Stomach smooth muscle (tissue), 2 donors: ENCODE measurements at regions not wholly inside any gene's neighbourhood (a gene's known extent, or its start where the extent isn't known, plus 50 kb on each side); places are given as distances from the start of the nearest gene placed in this dataset.

ENCODE experiments used
- H3K27ac ChIP-seq: one replicate; pipeline ENCODE4 v1.7.0; 2013; ENCODE audit warnings: mild to moderate bottlenecking, low read length, inconsistent platforms
- H3K27me3 ChIP-seq, 2 donors: one replicate each; pipeline ENCODE4 v1.7.0; 2013; ENCODE audit warnings: low read length in 2 of 2; ENCODE audit not compliant: insufficient read depth in 2 of 2, control insufficient read depth in 1 of 2
- H3K36me3 ChIP-seq, 2 donors: one replicate each; pipeline ENCODE4 v1.7.0; 2013; ENCODE audit warnings: low read length in 2 of 2; ENCODE audit not compliant: control insufficient read depth in 2 of 2, insufficient read depth in 2 of 2
- H3K4me1 ChIP-seq: one replicate; pipeline ENCODE4 v1.7.0; 2013; ENCODE audit warnings: low read length; ENCODE audit not compliant: control insufficient read depth, insufficient read depth
- H3K4me3 ChIP-seq, 2 donors: one replicate each; pipeline ENCODE4 v1.7.0; 2013; ENCODE audit warnings: low read length in 2 of 2
- H3K9ac ChIP-seq, 2 donors: one replicate each; pipeline ENCODE4 v1.7.0; 2013; ENCODE audit warnings: low read length in 2 of 2, mild to moderate bottlenecking in 1 of 2
- H3K9me3 ChIP-seq, 2 donors: one replicate each; pipeline ENCODE4 v1.7.0; 2013; ENCODE audit warnings: low read length in 2 of 2; ENCODE audit not compliant: control insufficient read depth in 2 of 2
- donor health status: healthy.
- donor health status: Pancreatic carcinoma.

GRCh38 chr3:102083473-102083872, 234.2 kb downstream of the NFKBIZ start:
- H3K9ac ChIP-seq: no peak overlapping the region
- H3K27me3 ChIP-seq: no peaks in the 10 kb centered on the region
- no peak overlapping the region for H3K27ac ChIP-seq
- H3K4me3 ChIP-seq: no peak overlapping the region
- no peaks in the 10 kb centered on the region for H3K36me3 ChIP-seq
- H3K9me3 ChIP-seq: no peaks in the 10 kb centered on the region
- no peaks in the 10 kb centered on the region for H3K4me1 ChIP-seq

GRCh38 chr3:102084006-102084405, 234.7 kb downstream of the NFKBIZ start:
- Histone ChIP-seq H3K27ac (no peak overlapping the region), H3K36me3 (no peaks in the 10 kb centered on the region), H3K9me3 (no peaks in the 10 kb centered on the region), H3K4me3 (no peak overlapping the region), H3K9ac (no peak overlapping the region), H3K4me1 (no peaks in the 10 kb centered on the region), H3K27me3 (no peaks in the 10 kb centered on the region)

- H3K4me1 ChIP-seq: no peaks in the 10 kb centered on the region
- no peaks in the 10 kb centered on the region for H3K9me3 ChIP-seq
- no peak overlapping the region for H3K9ac ChIP-seq
- no peaks in the 10 kb centered on the region for H3K36me3 ChIP-seq
- H3K4me3 ChIP-seq: no peak overlapping the region
- no peak overlapping the region for H3K27ac ChIP-seq
- no peaks in the 10 kb centered on the region for H3K27me3 ChIP-seq
Measured at GRCh38 chr3:102084704-102085103, 235.4 kb downstream of the NFKBIZ start.

- no peaks in the 10 kb centered on the region for H3K9me3 ChIP-seq
- no peak overlapping the region for H3K27ac ChIP-seq
- H3K4me1 ChIP-seq: peaks cover 5% of the 10 kb centered on the region
Measured at GRCh38 chr3:102085431-102086176, 236.3 kb downstream of the NFKBIZ start.

GRCh38 chr3:102087236-102087635, 237.9 kb downstream of the NFKBIZ start:
- Histone ChIP-seq H3K4me3 (no peak overlapping the region), H3K27me3 (no peaks in the 10 kb centered on the region), H3K9ac (no peak overlapping the region), H3K36me3 (no peaks in the 10 kb centered on the region), H3K9me3 (no peaks in the 10 kb centered on the region), H3K27ac (no peak overlapping the region), H3K4me1 (peaks cover 5% of the 10 kb centered on the region)

More at GRCh38 chr3:102085431-102086176, 236.3 kb downstream of the NFKBIZ start:
- H3K4me3 ChIP-seq: no peak overlapping the region
- no peaks in the 10 kb centered on the region for H3K36me3 ChIP-seq
- no peak overlapping the region for H3K9ac ChIP-seq
- no peaks in the 10 kb centered on the region for H3K27me3 ChIP-seq

- no peaks in the 10 kb centered on the region for H3K27me3 ChIP-seq
- no peak overlapping the region for H3K27ac ChIP-seq
- H3K36me3 ChIP-seq: no peaks in the 10 kb centered on the region
Measured at GRCh38 chr3:102089239-102089638, 239.9 kb downstream of the NFKBIZ start.

GRCh38 chr3:102089904-102090720, 240.8 kb downstream of the NFKBIZ start:
- Histone ChIP-seq H3K4me3 (no peak overlapping the region), H3K4me1 (peaks cover 5% of the 10 kb centered on the region), H3K9me3 (no peaks in the 10 kb centered on the region), H3K9ac (no peak overlapping the region), H3K36me3 (no peaks in the 10 kb centered on the region), H3K27ac (no peak overlapping the region), H3K27me3 (no peaks in the 10 kb centered on the region)

More at GRCh38 chr3:102089239-102089638, 239.9 kb downstream of the NFKBIZ start:
- H3K4me3 ChIP-seq: no peak overlapping the region
- H3K9me3 ChIP-seq: no peaks in the 10 kb centered on the region
- H3K4me1 ChIP-seq: peaks cover 5% of the 10 kb centered on the region
- H3K9ac ChIP-seq: no peak overlapping the region

GRCh38 chr3:102090721-102091045, 241.4 kb downstream of the NFKBIZ start:
- Histone ChIP-seq H3K9me3 (no peaks in the 10 kb centered on the region), H3K9ac (no peak overlapping the region), H3K27me3 (no peaks in the 10 kb centered on the region), H3K36me3 (no peaks in the 10 kb centered on the region), H3K4me3 (no peak overlapping the region), H3K4me1 (peaks cover 8% of the 10 kb centered on the region), H3K27ac (no peak overlapping the region)

- H3K4me1 ChIP-seq: peaks cover 8% of the 10 kb centered on the region
Measured at GRCh38 chr3:102091358-102091757, 242.0 kb downstream of the NFKBIZ start.

GRCh38 chr3:102092617-102093466, 243.5 kb downstream of the NFKBIZ start:
- Histone ChIP-seq H3K9me3 (no peaks in the 10 kb centered on the region), H3K9ac (no peak overlapping the region), H3K36me3 (no peaks in the 10 kb centered on the region), H3K27ac (no peak overlapping the region), H3K4me1 (peaks cover 8% of the 10 kb centered on the region), H3K4me3 (no peak overlapping the region), H3K27me3 (no peaks in the 10 kb centered on the region)

More at GRCh38 chr3:102091358-102091757, 242.0 kb downstream of the NFKBIZ start:
- no peaks in the 10 kb centered on the region for H3K27me3 ChIP-seq
- no peak overlapping the region for H3K27ac ChIP-seq
- no peaks in the 10 kb centered on the region for H3K36me3 ChIP-seq
- no peak overlapping the region for H3K9ac ChIP-seq
- H3K4me3 ChIP-seq: no peak overlapping the region
- no peaks in the 10 kb centered on the region for H3K9me3 ChIP-seq
